Muscle layer of colon (tissue), 2 donors: ENCODE measurements at regions not wholly inside any gene's neighbourhood (a gene's known extent, or its start where the extent isn't known, plus 50 kb on each side); places are given as distances from the start of the nearest gene placed in this dataset.
"Not testable (repeated sequence)": the region's sequence is repeated elsewhere in the genome, so short reads cannot be mapped to it uniquely, and the experiment has no call there.

Experiments
- H3K27ac ChIP-seq: one replicate; pipeline ENCODE4 v1.7.0; 2013; ENCODE audit warnings: low read depth, mild to moderate bottlenecking, low read length, moderate library complexity
- H3K27me3 ChIP-seq, 2 donors: one replicate each; pipeline ENCODE4 v1.7.0; 2013; ENCODE audit warnings: low read length in 2 of 2, mild to moderate bottlenecking in 2 of 2; ENCODE audit not compliant: insufficient read depth in 2 of 2, control insufficient read depth in 1 of 2
- H3K36me3 ChIP-seq: one replicate; pipeline ENCODE4 v1.7.0; 2013; ENCODE audit warnings: mild to moderate bottlenecking, low read length; ENCODE audit not compliant: insufficient read depth
- H3K4me1 ChIP-seq: one replicate; pipeline ENCODE4 v1.7.0; 2013; ENCODE audit warnings: mild to moderate bottlenecking, low read length; ENCODE audit not compliant: insufficient read depth
- H3K4me3 ChIP-seq, 2 donors: one replicate each; pipeline ENCODE4 v1.7.0; 2013; ENCODE audit warnings: low read length in 2 of 2, low read depth in 1 of 2, mild to moderate bottlenecking in 1 of 2, moderate library complexity in 1 of 2
- H3K9ac ChIP-seq: one replicate; pipeline ENCODE4 v1.7.0; 2013; ENCODE audit warnings: low read length
- H3K9me3 ChIP-seq: one replicate; pipeline ENCODE4 v1.7.0; 2013; ENCODE audit warnings: mild to moderate bottlenecking, low read length
- donor health status: abdominal sarcoma.
- donor health status: Adenocarcinoma of cecum.

- H3K27me3 ChIP-seq, result no peaks in the 10 kb centered on the region
- H3K9me3 ChIP-seq, result no peaks in the 10 kb centered on the region
- H3K4me1 ChIP-seq, result no peaks in the 10 kb centered on the region
- H3K4me3 ChIP-seq, result no peak overlapping the region
- H3K9ac ChIP-seq, result no peak overlapping the region
- H3K36me3 ChIP-seq, result no peaks in the 10 kb centered on the region
- H3K27ac ChIP-seq, result no peak overlapping the region
These were observed 199.2 kb upstream of the NT5E start for GRCh38 chr6:85250586-85251220.

GRCh38 chr6:85245004-85245403, 204.9 kb upstream of the NT5E start:
- H3K27me3 ChIP-seq, result no peaks in the 10 kb centered on the region
- H3K27ac ChIP-seq, result no peak overlapping the region
- no peak overlapping the region for H3K4me3 ChIP-seq
- H3K36me3 ChIP-seq, result no peaks in the 10 kb centered on the region
- H3K4me1 ChIP-seq, result no peaks in the 10 kb centered on the region
- no peaks in the 10 kb centered on the region for H3K9me3 ChIP-seq
- no peak overlapping the region for H3K9ac ChIP-seq

GRCh38 chr6:85241498-85242052, 208.3 kb upstream of the NT5E start:
- H3K9me3 ChIP-seq, result no peaks in the 10 kb centered on the region
- no peaks in the 10 kb centered on the region for H3K36me3 ChIP-seq
- H3K4me3 ChIP-seq, result no peak overlapping the region
- no peak overlapping the region for H3K9ac ChIP-seq
- no peak overlapping the region for H3K27ac ChIP-seq
- H3K4me1 ChIP-seq, result no peaks in the 10 kb centered on the region
- H3K27me3 ChIP-seq, result no peaks in the 10 kb centered on the region

- Histone ChIP-seq H3K27me3 (no peaks in the 10 kb centered on the region), H3K27ac (no peak overlapping the region), H3K9me3 (no peaks in the 10 kb centered on the region), H3K4me1 (no peaks in the 10 kb centered on the region), H3K4me3 (no peak overlapping the region), H3K9ac (no peak overlapping the region), H3K36me3 (no peaks in the 10 kb centered on the region)
These were observed 209.0 kb upstream of the NT5E start for GRCh38 chr6:85240787-85241385.

- Histone ChIP-seq H3K4me3 (no peak overlapping the region), H3K4me1 (no peaks in the 10 kb centered on the region), H3K9me3 (no peaks in the 10 kb centered on the region), H3K9ac (no peak overlapping the region), H3K27ac (no peak overlapping the region), H3K36me3 (no peaks in the 10 kb centered on the region), H3K27me3 (no peaks in the 10 kb centered on the region)
These were observed 212.4 kb upstream of the NT5E start for GRCh38 chr6:85237478-85237877.

GRCh38 chr6:85236636-85237035, 213.2 kb upstream of the NT5E start:
- no peaks in the 10 kb centered on the region for H3K4me1 ChIP-seq
- no peak overlapping the region for H3K9ac ChIP-seq
- H3K27me3 ChIP-seq, result no peaks in the 10 kb centered on the region
- no peak overlapping the region for H3K27ac ChIP-seq
- no peaks in the 10 kb centered on the region for H3K36me3 ChIP-seq
- no peaks in the 10 kb centered on the region for H3K9me3 ChIP-seq
- H3K4me3 ChIP-seq, result no peak overlapping the region

- H3K9ac ChIP-seq, H3K9me3 ChIP-seq, H3K27me3 ChIP-seq, H3K36me3 ChIP-seq, H3K27ac ChIP-seq, H3K4me3 ChIP-seq, H3K4me1 ChIP-seq: not testable (repeated sequence)
These were observed 222.5 kb upstream of the NT5E start for GRCh38 chr6:85227345-85227744.

GRCh38 chr6:85212794-85213193, 237.1 kb upstream of the NT5E start:
- not testable (repeated sequence) for H3K27me3 ChIP-seq, H3K9ac ChIP-seq, H3K36me3 ChIP-seq, H3K4me3 ChIP-seq, H3K4me1 ChIP-seq, H3K9me3 ChIP-seq, H3K27ac ChIP-seq

GRCh38 chr6:85195243-85195642, 254.6 kb upstream of the NT5E start:
- Histone ChIP-seq H3K4me1 (no peaks in the 10 kb centered on the region), H3K4me3 (no peak overlapping the region), H3K9me3 (no peaks in the 10 kb centered on the region), H3K36me3 (no peaks in the 10 kb centered on the region), H3K27me3 (no peaks in the 10 kb centered on the region), H3K27ac (no peak overlapping the region), H3K9ac (no peak overlapping the region)

GRCh38 chr6:85193339-85193738, 256.5 kb upstream of the NT5E start:
- no peaks in the 10 kb centered on the region for H3K9me3 ChIP-seq
- H3K27ac ChIP-seq, result no peak overlapping the region
- no peak overlapping the region for H3K9ac ChIP-seq
- no peaks in the 10 kb centered on the region for H3K27me3 ChIP-seq
- H3K36me3 ChIP-seq, result no peaks in the 10 kb centered on the region
- H3K4me3 ChIP-seq, result no peak overlapping the region
- no peaks in the 10 kb centered on the region for H3K4me1 ChIP-seq

- no peaks in the 10 kb centered on the region for H3K27me3 ChIP-seq
- no peak overlapping the region for H3K4me3 ChIP-seq
- H3K9ac ChIP-seq, result no peak overlapping the region
- H3K36me3 ChIP-seq, result no peaks in the 10 kb centered on the region
- no peak overlapping the region for H3K27ac ChIP-seq
- no peaks in the 10 kb centered on the region for H3K4me1 ChIP-seq
- H3K9me3 ChIP-seq, result no peaks in the 10 kb centered on the region
These were observed 257.3 kb upstream of the NT5E start for GRCh38 chr6:85192596-85192995.

GRCh38 chr6:85192186-85192585, 257.7 kb upstream of the NT5E start:
- no peak overlapping the region for H3K4me3 ChIP-seq
- no peaks in the 10 kb centered on the region for H3K27me3 ChIP-seq
- no peaks in the 10 kb centered on the region for H3K36me3 ChIP-seq
- no peak overlapping the region for H3K9ac ChIP-seq
- no peaks in the 10 kb centered on the region for H3K4me1 ChIP-seq
- no peaks in the 10 kb centered on the region for H3K9me3 ChIP-seq
- H3K27ac ChIP-seq, result no peak overlapping the region
